Endothelial cell of hepatic sinusoid (primary cell): ENCODE measurements at regions not wholly inside any gene's neighbourhood (a gene's known extent, or its start where the extent isn't known, plus 50 kb on each side); places are given as distances from the start of the nearest gene placed in this dataset.

ENCODE experiments used
- in situ Hi-C: cut with HindIII; loops from 2 replicates; pipeline ENCODE4 v1.10.0; 2017; ENCODE audit warnings: low sequenced_read_pairs

DNA sequence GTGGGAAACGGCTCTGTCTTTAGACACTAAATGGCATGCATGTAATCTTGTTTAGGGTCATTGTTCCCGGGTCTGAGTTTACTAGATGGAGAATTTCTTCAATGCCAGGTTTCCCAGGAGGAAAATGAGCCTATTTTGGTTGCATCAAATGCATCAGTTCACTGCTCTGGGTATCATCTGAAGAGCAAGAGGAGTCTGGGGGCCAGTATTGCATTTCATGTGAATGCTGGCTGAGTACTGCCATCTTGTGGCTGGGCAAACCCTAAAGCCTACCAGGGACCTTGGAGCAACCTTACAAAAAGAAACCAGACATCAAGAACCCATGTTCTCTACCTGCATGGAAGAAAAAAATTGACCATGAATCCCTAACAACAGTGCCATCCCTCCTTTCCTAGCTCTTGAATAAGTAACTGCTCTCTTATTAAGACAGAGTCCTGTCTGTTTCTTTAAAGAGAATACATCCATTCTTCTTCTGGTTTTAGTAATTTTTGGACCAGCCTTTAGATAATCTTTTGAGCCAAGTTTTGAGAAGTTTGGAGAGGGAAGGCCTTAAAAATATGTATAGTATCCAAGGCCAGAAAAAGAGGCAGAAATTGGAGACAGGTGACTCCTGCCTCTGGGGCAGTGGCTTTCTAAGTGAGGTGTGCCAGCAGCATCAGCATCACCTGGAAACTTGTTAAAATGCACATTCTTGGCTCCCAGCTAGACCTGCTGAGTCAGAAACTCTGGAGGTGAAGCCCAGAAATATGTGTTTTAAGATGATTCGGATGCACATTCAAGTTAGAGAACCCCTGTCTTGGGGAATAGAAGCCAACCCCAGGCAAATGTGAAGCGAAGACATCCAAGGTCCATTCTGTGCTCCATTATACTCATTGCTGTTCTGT lies 261.0 kb upstream of the CXCR4 start:
- in situ Hi-C loops = loop anchor here (25.0 kb wide), 1 partner anchor 467 kb away; no protein-coding TSS in a partner anchor

DNA sequence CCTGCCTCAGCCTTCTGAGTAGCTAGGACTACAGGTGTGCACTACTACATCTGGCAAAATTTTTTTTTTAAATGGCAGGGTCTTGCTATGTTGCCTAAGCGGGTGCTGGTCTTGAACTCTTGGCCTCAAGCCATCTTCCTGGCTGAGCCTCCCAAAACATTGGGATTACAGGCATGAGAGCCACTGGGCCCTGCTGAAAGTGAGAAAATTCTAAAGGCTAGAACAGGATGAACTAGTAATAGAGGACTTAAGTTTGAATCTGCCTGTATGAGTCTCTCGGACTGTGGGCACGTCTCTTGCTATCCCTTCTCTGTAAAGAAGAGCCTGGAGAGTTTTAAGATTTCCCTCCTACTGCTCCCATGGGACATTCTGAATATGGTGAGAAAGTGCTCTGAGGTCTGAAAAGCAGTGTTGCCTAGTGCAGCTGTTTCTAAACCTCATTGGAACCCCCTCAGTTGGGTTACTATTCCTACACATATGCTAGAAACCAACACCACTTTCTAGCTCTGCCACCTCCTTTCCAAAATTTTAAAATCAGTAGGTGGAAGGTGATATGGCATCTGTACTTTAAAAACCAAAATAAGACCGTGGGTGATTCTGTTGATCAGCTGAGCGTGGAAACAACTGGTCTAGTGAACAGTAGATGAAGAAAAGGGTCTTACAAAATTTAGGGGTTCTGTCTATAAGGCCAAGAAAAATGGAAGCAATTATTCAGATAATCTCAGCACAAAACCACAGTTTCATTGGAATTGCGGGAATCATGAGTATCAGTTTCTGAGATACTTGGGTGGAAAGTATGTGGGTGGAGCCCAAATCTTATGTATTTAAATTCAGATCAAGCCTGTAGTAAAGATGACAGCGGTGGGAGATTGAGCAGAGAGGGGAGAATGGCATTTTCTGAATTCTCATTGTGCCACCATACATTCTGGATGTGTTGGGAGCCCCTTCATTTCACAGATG lies 259.8 kb upstream of the CXCR4 start:
- in situ Hi-C loops = loop anchor here (25.0 kb wide), 1 partner anchor 465 kb away; no protein-coding TSS in a partner anchor

DNA sequence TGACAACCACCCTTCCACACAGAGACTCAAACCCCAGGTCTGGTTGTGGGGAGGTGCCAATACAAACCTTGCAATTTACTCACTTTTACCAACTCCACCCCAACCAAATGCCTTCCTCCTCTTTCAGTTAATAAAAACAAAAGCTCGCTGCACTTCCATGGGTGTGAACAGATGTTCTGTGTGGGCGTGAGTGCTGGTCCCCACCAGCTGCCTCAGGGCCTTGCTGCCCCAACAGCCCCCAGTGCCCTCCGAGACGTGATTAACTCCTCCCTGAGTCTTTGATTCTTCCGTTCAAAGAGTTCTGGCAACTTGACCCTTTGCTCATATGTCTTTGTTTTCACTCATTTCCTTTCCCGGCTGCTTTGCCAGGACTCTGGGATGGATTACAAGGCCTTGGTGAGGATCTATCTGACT lies 258.9 kb upstream of the CXCR4 start:
- in situ Hi-C loops = loop anchor here (25.0 kb wide), 1 partner anchor 465 kb away; no protein-coding TSS in a partner anchor

DNA sequence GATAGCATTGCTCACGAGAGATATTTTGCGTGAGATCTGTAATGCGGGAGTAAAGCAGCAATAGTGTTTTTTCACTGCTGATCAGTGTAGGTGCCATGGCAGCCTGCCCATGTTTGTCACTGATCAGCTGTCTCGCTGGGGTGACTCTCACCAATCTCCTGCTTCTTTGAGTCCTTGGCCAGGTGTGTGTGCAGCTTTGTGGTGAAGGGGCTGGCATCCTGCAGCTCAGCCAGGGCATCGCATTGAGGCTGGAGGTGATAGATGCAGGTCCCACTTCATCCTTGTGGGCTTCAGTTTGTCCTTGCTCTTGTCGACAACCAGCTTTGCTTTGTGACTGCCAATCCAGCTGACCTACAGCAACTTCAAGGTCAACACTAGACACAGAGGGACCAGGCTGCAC lies 258.3 kb upstream of the CXCR4 start:
- in situ Hi-C loops = loop anchor here (25.0 kb wide), 1 partner anchor 464 kb away; no protein-coding TSS in a partner anchor

DNA sequence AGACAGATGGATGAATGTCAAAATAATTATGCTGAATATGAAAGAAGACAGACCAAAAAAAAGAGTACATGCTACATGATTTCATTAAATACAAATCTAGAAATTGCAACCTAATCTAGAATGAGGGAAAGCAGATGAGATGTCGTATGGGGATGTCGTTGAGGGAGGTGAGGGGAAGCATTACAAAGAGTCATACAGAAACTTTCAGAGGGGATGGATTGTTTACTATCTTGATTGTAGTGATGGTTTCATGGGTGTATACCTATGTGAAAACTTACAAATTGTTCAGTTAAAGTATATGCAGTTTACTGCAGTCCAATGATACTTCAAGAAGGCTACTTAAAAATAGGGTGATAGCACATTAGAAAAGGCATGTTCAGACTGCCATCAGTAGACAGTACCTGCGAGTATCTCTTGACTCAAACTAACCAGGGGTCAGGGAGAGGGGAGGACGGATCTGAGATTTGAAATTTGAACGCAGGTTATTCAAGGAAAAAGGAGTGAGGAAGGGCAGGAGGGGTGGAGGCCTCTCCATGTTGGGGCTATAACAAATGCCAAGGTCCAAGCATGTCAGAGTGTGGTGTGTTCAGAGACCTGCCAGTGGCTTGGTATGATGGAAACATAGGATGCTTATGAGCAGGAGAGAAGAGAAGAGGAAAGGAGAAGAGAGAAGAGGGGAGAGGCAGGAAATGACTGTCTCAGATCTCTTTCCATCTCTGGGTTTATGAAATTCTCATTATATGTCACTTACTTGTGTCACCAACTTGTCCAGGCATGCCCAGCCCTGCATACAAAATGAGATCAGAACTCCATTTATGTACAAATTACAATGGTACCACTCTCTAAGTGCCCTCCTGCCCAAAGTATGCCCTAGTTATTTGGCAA lies 257.3 kb upstream of the CXCR4 start:
- in situ Hi-C loops = loop anchor here (25.0 kb wide), 1 partner anchor 463 kb away; no protein-coding TSS in a partner anchor

DNA sequence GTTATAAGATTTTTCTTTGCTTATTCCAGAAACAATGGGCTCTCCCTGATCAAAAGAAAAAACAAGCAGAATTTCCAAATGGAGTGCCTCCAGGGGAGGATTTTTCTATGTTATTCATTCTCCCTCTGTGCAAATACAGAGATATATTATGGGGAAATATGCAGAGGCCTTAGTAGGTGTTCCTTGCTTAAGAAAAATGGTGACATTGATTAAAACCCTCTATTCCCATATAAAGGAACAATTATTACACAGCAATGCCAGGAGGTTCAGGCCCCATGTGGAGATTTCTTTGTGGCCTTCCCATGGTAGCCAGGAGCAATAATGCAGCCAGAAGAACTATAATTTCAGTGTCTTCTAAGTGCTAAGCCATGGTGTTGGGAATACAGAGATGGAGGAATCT lies 255.9 kb upstream of the CXCR4 start:
- in situ Hi-C loops = no loop called here

DNA sequence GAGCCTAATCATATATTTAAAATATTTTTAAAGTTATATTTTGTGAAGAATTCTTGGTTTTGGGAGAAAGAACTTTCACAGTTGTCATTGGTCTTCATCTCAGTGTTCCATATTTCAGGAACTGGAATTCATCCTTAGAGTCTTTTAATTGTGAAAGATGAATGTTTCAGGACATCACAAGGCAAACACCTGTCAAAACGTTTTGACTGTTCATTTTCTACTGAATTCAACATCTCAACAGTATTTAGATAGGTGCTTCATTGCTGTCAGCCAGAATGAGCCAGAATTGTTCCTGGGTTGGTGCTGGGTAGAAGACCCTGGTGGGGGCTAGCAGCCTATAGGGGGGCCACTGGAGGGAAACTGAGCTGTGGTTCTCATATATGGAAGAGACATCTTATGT lies 255.1 kb upstream of the CXCR4 start:
- in situ Hi-C loops = no loop called here

DNA sequence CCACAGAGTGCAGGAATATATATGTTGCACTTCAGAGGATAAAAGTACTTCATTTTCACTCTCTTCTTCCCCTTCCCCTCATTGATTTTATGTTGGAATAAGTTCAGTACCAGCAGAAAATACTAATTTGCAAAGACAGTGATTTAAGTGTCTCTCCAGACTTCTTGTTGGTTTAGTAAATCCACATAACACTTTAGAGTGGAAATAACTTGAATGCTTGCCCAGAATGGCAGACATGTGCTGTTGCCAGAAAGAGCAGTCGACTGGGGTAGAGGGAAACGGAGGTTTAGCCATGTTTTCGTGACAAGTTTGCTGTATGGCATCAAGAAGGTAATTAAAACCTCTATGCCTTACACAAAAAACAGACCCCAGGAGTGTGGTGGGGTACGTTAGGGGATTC lies 246.0 kb upstream of the CXCR4 start:
- in situ Hi-C loops = no loop called here

DNA sequence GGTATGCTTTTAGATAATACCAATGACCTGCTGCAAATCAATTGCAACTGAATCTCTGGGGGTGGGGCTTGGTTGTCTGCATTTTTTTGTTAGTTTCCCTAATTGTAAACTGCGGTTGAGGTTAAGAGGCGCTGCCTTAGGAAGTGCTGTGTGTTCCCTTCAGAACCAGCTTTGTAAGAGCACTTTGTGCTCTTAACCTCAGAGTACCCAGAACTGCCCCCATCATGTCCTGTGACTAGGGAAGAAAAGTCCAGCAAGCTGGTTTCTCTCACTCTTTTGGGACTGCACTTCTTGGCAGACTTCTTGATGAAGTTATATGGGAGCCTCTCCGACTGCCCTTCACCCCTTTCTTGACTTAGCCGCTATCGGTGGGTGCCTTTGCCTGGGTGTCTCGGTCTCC lies 245.5 kb upstream of the CXCR4 start:
- in situ Hi-C loops = no loop called here

DNA sequence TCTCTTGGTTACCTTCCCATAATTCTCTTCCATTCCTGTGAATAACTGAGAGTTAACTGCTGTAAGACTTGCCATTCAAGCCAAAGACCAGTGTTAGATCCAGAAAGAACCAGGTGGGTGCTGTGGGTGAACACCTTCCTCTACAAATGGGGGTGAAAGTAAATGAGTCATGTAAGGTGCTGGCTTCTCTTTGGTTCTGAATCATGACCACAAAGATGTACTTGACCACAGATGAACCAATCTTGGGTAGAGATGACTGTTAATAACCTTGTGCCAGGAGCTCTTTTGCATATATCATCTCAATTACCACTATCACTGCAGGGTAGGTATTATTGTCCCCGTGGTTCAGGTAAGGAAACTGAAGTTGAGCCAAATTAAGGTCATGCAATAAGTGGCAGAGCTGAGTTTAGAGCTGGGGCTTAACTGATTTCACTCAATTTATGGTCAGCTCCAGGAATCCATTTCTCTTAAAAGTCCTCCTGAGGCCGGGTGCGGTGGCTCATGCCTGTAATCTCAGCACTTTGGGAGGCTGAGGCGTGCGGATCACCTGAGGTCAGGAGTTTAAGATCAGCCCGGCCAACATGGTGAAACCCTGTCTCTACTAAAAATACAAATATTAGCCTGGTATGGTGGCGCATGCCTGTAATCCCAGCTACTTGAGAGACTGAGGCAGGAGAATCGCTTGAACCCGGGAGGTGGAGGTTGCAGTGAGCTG lies 244.9 kb upstream of the CXCR4 start:
- in situ Hi-C loops = no loop called here

DNA sequence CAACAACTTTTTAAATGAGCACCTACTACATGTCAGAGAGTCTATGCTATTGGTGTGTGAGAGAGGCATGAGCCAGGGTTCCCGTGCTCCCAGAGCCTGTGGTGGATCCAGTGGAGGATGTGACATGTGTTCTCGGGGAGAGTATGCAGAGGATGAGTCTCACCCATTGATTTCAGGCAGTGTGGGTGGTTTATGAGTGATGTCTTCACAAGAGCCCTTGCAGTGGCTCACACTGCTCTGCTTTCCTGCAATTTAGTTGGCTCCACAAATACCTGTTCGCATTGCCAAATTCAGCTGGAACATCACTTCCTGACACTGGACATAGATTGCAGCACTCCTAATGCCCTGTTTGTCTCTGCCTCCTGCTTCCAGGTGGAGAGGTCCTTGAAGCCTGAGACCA lies 243.6 kb upstream of the CXCR4 start:
- in situ Hi-C loops = no loop called here

DNA sequence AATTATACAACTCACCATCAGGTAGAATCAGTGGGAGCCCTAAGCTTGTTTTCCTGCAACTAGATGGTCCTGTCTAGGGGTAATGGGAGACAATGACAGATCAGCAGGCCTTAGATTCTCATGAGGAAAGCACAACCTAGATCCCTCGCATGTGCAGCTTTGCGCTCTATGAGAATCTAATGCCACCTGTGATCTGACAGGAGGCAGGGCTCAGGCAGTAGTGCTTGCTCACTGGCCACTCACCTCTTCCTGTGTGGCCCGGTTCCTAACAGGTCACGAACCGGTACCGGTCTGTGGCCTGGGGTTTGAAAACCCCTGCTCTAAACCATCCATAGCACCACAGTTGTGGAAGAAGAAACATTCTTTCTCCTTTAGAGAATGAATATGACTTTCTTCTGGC lies 242.8 kb upstream of the CXCR4 start:
- in situ Hi-C loops = no loop called here

DNA sequence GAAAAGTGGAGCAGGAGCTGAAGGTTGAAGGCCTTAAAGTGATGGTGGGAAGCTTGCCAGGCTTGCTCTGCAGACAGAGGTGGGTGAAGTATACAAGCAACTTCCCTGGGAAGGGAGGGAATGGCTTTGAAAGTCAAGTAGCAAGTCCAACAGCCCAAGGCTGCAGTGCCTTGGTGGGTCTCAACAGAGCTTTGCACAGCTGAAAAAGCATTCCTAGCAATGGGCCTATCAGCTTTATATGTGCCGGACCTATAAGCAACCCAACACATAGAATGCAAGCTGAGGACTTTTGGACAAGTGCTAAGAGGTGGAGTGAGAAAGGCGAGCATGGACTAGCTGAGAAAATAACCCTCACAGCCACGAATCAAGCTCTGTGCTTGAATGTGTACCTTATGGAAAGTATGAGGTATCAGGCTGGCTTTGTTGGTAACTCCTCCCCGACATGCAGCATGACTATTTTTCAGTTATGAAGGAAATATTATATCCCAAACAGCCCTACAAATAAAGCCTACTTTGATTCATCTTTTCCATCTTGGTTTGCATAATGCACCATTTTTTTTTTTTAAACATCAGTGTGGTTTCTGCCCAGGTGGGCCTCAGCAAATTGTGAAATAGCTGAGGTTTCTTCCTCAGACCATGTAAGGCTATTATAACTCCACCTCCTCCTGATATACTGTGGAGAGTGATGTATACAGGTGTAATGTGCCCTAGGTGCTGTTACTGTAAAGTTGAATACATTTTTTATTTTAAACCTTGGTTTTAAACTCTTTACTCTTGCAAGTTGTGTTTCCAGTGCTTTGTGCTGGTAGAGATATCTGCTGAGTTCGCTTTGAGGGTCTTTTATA lies 241.4 kb upstream of the CXCR4 start:
- in situ Hi-C loops = no loop called here

DNA sequence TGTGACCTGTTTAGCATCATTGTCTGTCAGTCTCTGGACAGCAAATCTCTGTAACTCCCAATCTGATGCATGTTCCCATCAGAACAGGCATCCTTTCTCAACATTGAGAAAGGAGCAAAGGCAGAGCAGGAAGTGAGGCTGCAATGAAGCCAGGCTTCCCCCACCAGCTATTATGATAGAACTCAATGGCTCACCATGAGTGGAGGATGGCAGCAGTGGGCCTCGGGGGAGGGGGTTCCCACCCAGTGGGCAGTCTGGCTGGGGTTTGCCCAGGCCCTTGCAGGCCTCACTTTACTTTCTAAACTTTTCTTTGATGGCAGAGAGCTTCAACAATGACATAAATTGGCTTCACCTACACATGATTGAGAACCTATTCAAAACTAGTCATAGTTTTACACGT lies 240.6 kb upstream of the CXCR4 start:
- in situ Hi-C loops = no loop called here

DNA sequence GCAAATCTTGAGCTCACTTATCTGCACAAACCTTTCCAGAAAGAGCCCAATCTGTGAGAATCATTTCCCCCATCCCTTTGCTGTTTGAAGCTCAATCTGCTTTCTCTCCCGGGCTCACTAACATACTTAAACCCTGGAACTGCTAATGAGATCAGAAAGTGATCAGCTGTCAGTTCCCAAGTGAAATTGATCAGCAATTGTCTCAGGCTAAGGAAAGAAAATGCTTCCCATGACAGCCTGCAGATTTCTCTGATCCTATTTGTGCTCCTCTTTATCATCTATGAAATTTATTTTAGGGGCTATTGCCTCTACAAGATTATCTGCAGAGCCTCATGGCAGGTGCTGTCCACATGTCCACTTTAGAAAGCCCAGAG lies 239.0 kb upstream of the CXCR4 start:
- in situ Hi-C loops = no loop called here

DNA sequence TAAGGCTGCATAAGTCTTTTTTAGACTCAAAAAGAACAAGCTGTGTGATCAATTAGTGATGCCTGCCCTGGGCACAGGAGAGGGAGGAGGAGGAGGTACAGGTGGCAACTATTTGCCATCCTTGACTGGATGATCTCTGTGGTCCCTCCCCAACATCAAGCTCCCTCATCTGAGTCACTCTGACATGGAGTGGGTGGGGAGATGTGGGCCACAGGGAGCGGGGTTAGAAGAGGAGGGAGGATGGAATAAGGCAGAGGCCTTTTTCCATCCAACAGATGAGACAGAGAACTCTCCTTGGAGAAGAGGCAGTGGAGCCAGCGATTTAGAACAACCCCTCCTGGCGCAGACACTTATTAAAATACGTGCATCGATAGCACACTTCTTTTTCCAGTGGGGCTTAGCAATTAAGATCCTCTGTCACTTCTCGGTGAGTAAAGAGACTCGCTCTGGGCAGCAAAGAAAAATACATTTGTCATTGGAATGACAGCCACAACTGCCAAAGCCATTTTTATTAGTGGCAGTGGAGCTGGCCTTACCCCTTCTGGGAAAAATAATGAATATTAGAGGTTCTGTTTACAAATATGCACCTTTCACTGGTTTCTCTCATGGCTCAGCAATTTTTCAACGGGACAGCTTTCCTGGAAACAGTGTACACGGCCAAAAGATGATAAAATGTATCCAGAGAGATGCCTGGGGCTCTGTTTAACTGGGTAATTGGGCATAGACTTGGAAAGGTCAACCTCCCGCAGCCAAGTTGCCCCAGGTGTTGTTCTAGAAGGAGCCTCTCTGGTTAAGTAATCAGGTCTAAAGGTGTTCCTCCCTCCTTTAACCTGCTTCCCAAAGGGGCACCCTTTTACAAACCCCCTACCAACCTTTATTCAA lies 238.4 kb upstream of the CXCR4 start:
- in situ Hi-C loops = no loop called here

DNA sequence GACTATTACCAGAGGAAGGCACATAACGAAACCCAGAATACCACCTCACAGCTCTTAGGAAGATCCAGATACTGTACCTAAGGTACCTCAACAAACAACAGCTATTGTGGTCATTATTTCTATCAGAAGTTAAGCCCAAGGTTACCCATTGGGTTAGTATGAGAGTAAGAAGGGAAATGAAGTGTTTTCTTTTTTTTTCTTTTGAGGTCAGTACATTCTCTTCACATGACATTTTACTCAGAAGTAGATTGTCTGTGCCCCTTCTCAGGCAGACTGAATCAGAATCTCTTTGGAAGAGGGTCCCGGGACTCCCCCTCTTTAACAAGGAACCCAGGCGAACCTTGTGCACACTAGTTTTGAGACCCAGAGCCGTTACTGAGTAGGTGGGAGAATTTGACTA lies 233.7 kb upstream of the CXCR4 start:
- in situ Hi-C loops = no loop called here

DNA sequence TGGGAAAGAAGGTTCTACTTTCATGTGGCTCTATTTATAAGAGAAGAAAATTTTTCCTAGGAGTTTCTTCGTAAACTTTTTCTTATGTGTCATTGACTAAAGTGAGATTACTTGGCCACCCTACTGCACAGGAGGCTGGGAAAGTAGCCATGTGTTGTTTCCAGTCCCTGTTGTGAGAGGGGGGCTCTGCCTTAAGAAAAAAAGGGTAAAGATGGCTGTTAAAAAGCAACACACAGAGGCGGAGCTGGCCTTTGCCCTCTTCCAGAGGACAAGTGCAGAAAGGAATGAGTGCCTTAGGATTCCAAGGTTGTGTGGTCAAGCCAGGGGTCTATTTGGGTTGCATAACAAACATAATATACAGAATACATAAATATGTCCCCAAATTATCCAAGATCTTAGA lies 230.0 kb upstream of the CXCR4 start:
- in situ Hi-C loops = no loop called here
